GM10248 (cell line): ENCODE measurements at regions not wholly inside any gene's neighbourhood (a gene's known extent, or its start where the extent isn't known, plus 50 kb on each side); places are given as distances from the start of the nearest gene placed in this dataset.

ENCODE experiments used
- CTCF ChIA-PET: fragments of 300-600 bp; sonication (Branson Sonifier 250); formaldehyde crosslinking; extraction: SDS; loops from one replicate; lab custom pipeline; 2021; ENCODE audit warnings: antibody characterized with exemption; lab: Yijun Ruan, JAX
- POLR2A ChIA-PET: fragments of 350-650 bp; sonication (Branson Sonifier 250); formaldehyde crosslinking; extraction: SDS; loops from one replicate; lab custom pipeline; 2020; ENCODE audit warnings: antibody characterized with exemption; lab: Yijun Ruan, JAX
- DNase-seq: peaks from one replicate; pipeline ENCODE4 v3.0.0; 2012; ENCODE audit errors: extremely low spot score
- CTCF ChIP-seq: IDR thresholded peaks from 2 replicates; pipeline ENCODE4 v1.5.1; 2012; ENCODE audit warnings: mild to moderate bottlenecking, low read depth; ENCODE audit errors: extremely low read depth, missing control alignments, control extremely low read depth

- no peak for DNase-seq
- CTCF ChIA-PET = interaction anchor here (1.5 kb wide), 1 partner anchor 11 kb away, joined by 3 read pairs; no protein-coding TSS in a partner anchor
- TF ChIP-seq CTCF = no peak
- POLR2A ChIA-PET = no interaction called here
These were observed 159.4 kb upstream of the TENM3 start for GRCh38 chr4:182083671-182084410.

- POLR2A ChIA-PET = no interaction called here
- CTCF ChIA-PET = interaction anchor here (0.9 kb wide), 1 partner anchor 18 kb away, joined by 3 read pairs; no protein-coding TSS in a partner anchor
- no peak for TF ChIP-seq CTCF
- DNase-seq = no peak
These were observed 158.1 kb upstream of the TENM3 start for GRCh38 chr4:182085051-182085480.

GRCh38 chr4:182089326-182089725 lies 153.9 kb upstream of the TENM3 start:
- TF ChIP-seq CTCF = peak; percentile 22
- DNase-seq = no peak
- POLR2A ChIA-PET = no interaction called here
- CTCF ChIA-PET = interaction anchor here (0.7 to 1.6 kb wide), 3 partner anchors 13 to 154 kb away, joined by 3 to 4 read pairs (median 4); no protein-coding TSS in a partner anchor

GRCh38 chr4:182090186-182090585 lies 153.0 kb upstream of the TENM3 start:
- CTCF ChIA-PET = no interaction called here
- DNase-seq = no peak

GRCh38 chr4:182091128-182091527 lies 152.1 kb upstream of the TENM3 start:
- DNase-seq = no peak
- no peak for TF ChIP-seq CTCF
- ChIA-PET POLR2A (no interaction called here), CTCF (interaction anchor here (1.1 to 1.2 kb wide), 2 partner anchors 16 to 44 kb away, joined by 3 read pairs; no protein-coding TSS in a partner anchor)

More at GRCh38 chr4:182090186-182090585, 153.0 kb upstream of the TENM3 start:
- no peak for TF ChIP-seq CTCF
- POLR2A ChIA-PET = no interaction called here

GRCh38 chr4:182093431-182093831 lies 149.8 kb upstream of the TENM3 start:
- ChIA-PET CTCF (no interaction called here), POLR2A (no interaction called here)
- DNase-seq = no peak
- TF ChIP-seq CTCF = no peak
